PC-3 (cell line): ENCODE measurements at regions not wholly inside any gene's neighbourhood (a gene's known extent, or its start where the extent isn't known, plus 50 kb on each side); places are given as distances from the start of the nearest gene placed in this dataset.

Experiments used
- ATAC-seq: fragments of 200-7000 bp; cut with Tn5 transposase; 2 replicates; pipeline ENCODE4 v1.9.1; 2020; ENCODE audit warnings: mild to moderate bottlenecking, moderate library complexity
- BruUV-seq: library from RNA; stranded (reverse); fragments of 400-500 nt; replicated peaks from 2 replicates; lab custom pipeline; 2021; lab: Mats Ljungman, UMichigan
- CTCF ChIA-PET: fragments of 300-600 bp; sonication (Branson Sonifier 250); formaldehyde crosslinking; loops from one replicate; lab custom pipeline; 2022; ENCODE audit warnings: antibody characterized with exemption; lab: Charles Lee
- POLR2A ChIA-PET: fragments of 300-600 bp; sonication (Branson Sonifier 250); formaldehyde crosslinking; loops from one replicate; lab custom pipeline; 2022; ENCODE audit warnings: antibody characterized with exemption; ENCODE audit not compliant: unreplicated experiment; lab: Charles Lee
- DNase-seq: peaks from one replicate; pipeline ENCODE4 v3.0.0-alpha.2; 2015
- H2AFZ ChIP-seq: fragments of 300-600 bp; sonication (generic); 2 replicates; pipeline ENCODE4 v1.6.0; 2016; ENCODE audit warnings: antibody characterized with exemption, low read length
- H3F3A ChIP-seq: fragments of 300-600 bp; sonication (generic); one replicate; pipeline ENCODE4 v1.6.0; 2017; ENCODE audit warnings: antibody characterized with exemption, low read length, control low read depth, mild to moderate bottlenecking; ENCODE audit not compliant: unreplicated experiment
- H3K27ac ChIP-seq: fragments of 300-600 bp; sonication (generic); 2 replicates; pipeline ENCODE4 v1.5.1; 2016; ENCODE audit warnings: mild to moderate bottlenecking, low read length
- H3K27me3 ChIP-seq: fragments of 300-600 bp; sonication (generic); 2 replicates; pipeline ENCODE4 v1.6.1; 2016; ENCODE audit warnings: low read length, mixed read lengths
- H3K36me3 ChIP-seq: fragments of 300-600 bp; sonication (generic); 2 replicates; pipeline ENCODE4 v1.6.1; 2016; ENCODE audit warnings: low read depth, mixed run types, low read length, mixed read lengths
- H3K4me1 ChIP-seq: fragments of 300-600 bp; sonication (generic); 2 replicates; pipeline ENCODE4 v1.5.1; 2016; ENCODE audit warnings: low read length; ENCODE audit not compliant: insufficient read depth
- H3K4me2 ChIP-seq: fragments of 300-600 bp; sonication (generic); 2 replicates; pipeline ENCODE4 v1.6.0; 2016; ENCODE audit warnings: low read length
- H3K4me3 ChIP-seq: fragments of 300-600 bp; sonication (generic); 2 replicates; pipeline ENCODE4 v1.5.1; 2016; ENCODE audit warnings: mild to moderate bottlenecking, low read length, mixed read lengths
- H3K79me2 ChIP-seq: fragments of 300-600 bp; sonication (generic); 2 replicates; pipeline ENCODE4 v1.6.1; 2017; ENCODE audit warnings: low read length, mixed read lengths
- H3K9ac ChIP-seq: fragments of 300-600 bp; sonication (generic); 2 replicates; pipeline ENCODE4 v1.6.0; 2016; ENCODE audit warnings: mild to moderate bottlenecking, low read length
- H3K9me2 ChIP-seq: fragments of 300-600 bp; sonication (generic); replicated peaks from 2 replicates; pipeline ENCODE4 v1.6.1; 2016; ENCODE audit warnings: mixed run types, low read length, mixed read lengths
- H3K9me3 ChIP-seq: fragments of 300-600 bp; sonication (generic); 2 replicates; pipeline ENCODE4 v1.6.1; 2016; ENCODE audit warnings: low read length, mixed read lengths
- H4K20me1 ChIP-seq: fragments of 300-600 bp; sonication (generic); 2 replicates; pipeline ENCODE4 v1.6.1; 2016; ENCODE audit warnings: low read length, mixed read lengths
- CTCF ChIP-seq: fragments of 300-600 bp; sonication (generic); conservative IDR thresholded peaks from 2 replicates; pipeline ENCODE4 v1.5.1; 2017; ENCODE audit warnings: antibody characterized with exemption, low read depth, mild to moderate bottlenecking, low read length
- EZH2 ChIP-seq: fragments of 300-600 bp; sonication (generic); IDR thresholded peaks from one replicate; pipeline ENCODE4 v1.6.1; 2017; ENCODE audit warnings: antibody characterized with exemption, mild to moderate bottlenecking, low read length; ENCODE audit not compliant: unreplicated experiment
- EZH2phosphoT487 ChIP-seq: fragments of 300-600 bp; sonication (generic); IDR thresholded peaks from 2 replicates; pipeline ENCODE4 v1.6.1; 2018; ENCODE audit warnings: mild to moderate bottlenecking, antibody characterized with exemption, low read length, borderline replicate concordance
- intact Hi-C: fragments of 100-400 bp; cut with micrococcal nuclease; formaldehyde crosslinking; loops from 2 replicates; pipeline ENCODE4 v1.9.0; 2023

- no TSS peak for BruUV-seq
- no peak overlapping the region for H3K9ac ChIP-seq
- intact Hi-C loops = no loop called here
- H3K4me1 ChIP-seq = no peaks in the 10 kb centered on the region
- H3K36me3 ChIP-seq = no peaks in the 10 kb centered on the region
- H3K79me2 ChIP-seq = no peaks in the 10 kb centered on the region
- no peaks in the 10 kb centered on the region for H3K9me2 ChIP-seq
- no peak for ATAC-seq
- no peak overlapping the region for H2AFZ ChIP-seq
- TF ChIP-seq CTCF = no peak
- no peak for TF ChIP-seq EZH2phosphoT487
- TF ChIP-seq EZH2 = no peak
- H3K9me3 ChIP-seq = no peaks in the 10 kb centered on the region
- H3K4me2 ChIP-seq = no peak overlapping the region
- POLR2A ChIA-PET = no interaction called here
- DNase-seq = no peak
- no peaks in the 10 kb centered on the region for H3K27me3 ChIP-seq
- CTCF ChIA-PET = no interaction called here
- no peak overlapping the region for H3K27ac ChIP-seq
- H3F3A ChIP-seq = no peaks in the 10 kb centered on the region
- no peak overlapping the region for H3K4me3 ChIP-seq
- no peaks in the 10 kb centered on the region for H4K20me1 ChIP-seq
These were observed 446.0 kb upstream of the LRRC7 start for GRCh38 chr1:69121723-69122122.

- H3K4me1 ChIP-seq = no peaks in the 10 kb centered on the region
- BruUV-seq = no TSS peak
- DNase-seq = no peak
- ChIA-PET CTCF (no interaction called here), POLR2A (no interaction called here)
- H4K20me1 ChIP-seq = no peaks in the 10 kb centered on the region
- H3K36me3 ChIP-seq = no peaks in the 10 kb centered on the region
- H3K4me3 ChIP-seq = no peak overlapping the region
- intact Hi-C loops = no loop called here
- no peak overlapping the region for H3K27ac ChIP-seq
- H3K79me2 ChIP-seq = no peaks in the 10 kb centered on the region
- H3K27me3 ChIP-seq = no peaks in the 10 kb centered on the region
- TF ChIP-seq EZH2phosphoT487 = no peak
- TF ChIP-seq CTCF = no peak
- no peak for TF ChIP-seq EZH2
- no peaks in the 10 kb centered on the region for H3K9me2 ChIP-seq
- no peaks in the 10 kb centered on the region for H3F3A ChIP-seq
- no peaks in the 10 kb centered on the region for H3K9me3 ChIP-seq
- H3K4me2 ChIP-seq = no peak overlapping the region
- H2AFZ ChIP-seq = no peak overlapping the region
- no peak for ATAC-seq
- H3K9ac ChIP-seq = no peak overlapping the region
These were observed 445.3 kb upstream of the LRRC7 start for GRCh38 chr1:69122373-69122772.

GRCh38 chr1:69123486-69123885 lies 444.2 kb upstream of the LRRC7 start:
- CTCF ChIA-PET = no interaction called here
- no peak for DNase-seq

More at GRCh38 chr1:69123486-69123885, 444.2 kb upstream of the LRRC7 start:
- Histone ChIP-seq H3K79me2 (no peaks in the 10 kb centered on the region), H3K9ac (no peak overlapping the region), H3K9me2 (no peaks in the 10 kb centered on the region), H4K20me1 (no peaks in the 10 kb centered on the region), H3K4me3 (no peak overlapping the region), H3K27me3 (0 out of 2 replicates have a peak, but pooled peaks cover 3% of the 10 kb centered on the region), H3K36me3 (no peaks in the 10 kb centered on the region), H2AFZ (no peak overlapping the region), H3F3A (no peaks in the 10 kb centered on the region), H3K9me3 (no peaks in the 10 kb centered on the region), H3K4me1 (no peaks in the 10 kb centered on the region), H3K4me2 (no peak overlapping the region), H3K27ac (no peak overlapping the region)
- TF ChIP-seq CTCF (no peak), EZH2 (no peak), EZH2phosphoT487 (no peak)
- POLR2A ChIA-PET = no interaction called here
- intact Hi-C loops = no loop called here
- ATAC-seq = no peak
- no TSS peak for BruUV-seq
